Right forelimb (tissue), 1 donor: ENCODE measurements at regions not wholly inside any gene's neighbourhood (a gene's known extent, or its start where the extent isn't known, plus 50 kb on each side); places are given as distances from the start of the nearest gene placed in this dataset.
"Not testable (repeated sequence)": the region's sequence is repeated elsewhere in the genome, so short reads cannot be mapped to it uniquely, and the experiment has no call there.

Experiments used
- DNase-seq: peaks from one replicate; pipeline ENCODE4 v3.0.0-alpha.2; 2018

- no peak for DNase-seq
Observed at GRCh38 chr3:176867681-176868663, 329.3 kb downstream of the TBL1XR1 start.

- DNase-seq, result no peak
Observed at GRCh38 chr3:176861137-176861536, 336.1 kb downstream of the TBL1XR1 start.

GRCh38 chr3:176856721-176857120 is 340.6 kb downstream of the TBL1XR1 start:
- DNase-seq, result no peak

GRCh38 chr3:176855901-176856486 is 341.3 kb downstream of the TBL1XR1 start:
- DNase-seq, result no peak

- no peak for DNase-seq
Observed at GRCh38 chr3:176855213-176855612, 342.1 kb downstream of the TBL1XR1 start.

GRCh38 chr3:176850498-176850897 is 346.8 kb downstream of the TBL1XR1 start:
- DNase-seq, result no peak

GRCh38 chr3:176848431-176849214 is 348.7 kb downstream of the TBL1XR1 start:
- DNase-seq, result no peak

GRCh38 chr3:176842914-176843313 is 354.4 kb downstream of the TBL1XR1 start:
- no peak for DNase-seq

GRCh38 chr3:176840641-176841286 is 356.5 kb downstream of the TBL1XR1 start:
- no peak for DNase-seq

GRCh38 chr3:176839901-176840300 is 357.4 kb downstream of the TBL1XR1 start:
- no peak for DNase-seq

GRCh38 chr3:176839466-176839865 is 357.8 kb downstream of the TBL1XR1 start:
- no peak for DNase-seq

- not testable (repeated sequence) for DNase-seq
Observed at GRCh38 chr3:176827244-176827643, 370.0 kb downstream of the TBL1XR1 start.

GRCh38 chr3:176824811-176825210 is 372.5 kb downstream of the TBL1XR1 start:
- no peak for DNase-seq

- DNase-seq, result no peak
Observed at GRCh38 chr3:176820764-176821163, 376.5 kb downstream of the TBL1XR1 start.

- DNase-seq, result no peak
Observed at GRCh38 chr3:176816937-176817336, 380.3 kb downstream of the TBL1XR1 start.

- DNase-seq, result peak; percentile 61
Observed at GRCh38 chr3:176814285-176814684, 383.0 kb downstream of the TBL1XR1 start.

GRCh38 chr3:176807938-176808337 is 389.3 kb downstream of the TBL1XR1 start:
- no peak for DNase-seq

GRCh38 chr3:176799675-176800074 is 397.6 kb downstream of the TBL1XR1 start:
- no peak for DNase-seq

GRCh38 chr3:176798680-176799079 is 398.6 kb downstream of the TBL1XR1 start:
- no peak for DNase-seq

- DNase-seq, result no peak
Observed at GRCh38 chr3:176796371-176796770, 400.9 kb downstream of the TBL1XR1 start.

GRCh38 chr3:176795891-176796290 is 401.4 kb downstream of the TBL1XR1 start:
- no peak for DNase-seq

GRCh38 chr3:176794406-176794805 is 402.9 kb downstream of the TBL1XR1 start:
- no peak for DNase-seq

- DNase-seq, result no peak
Observed at GRCh38 chr3:176789947-176790346, 407.3 kb downstream of the TBL1XR1 start.
